ENCODE measurements at regions not wholly inside any gene's neighbourhood (a gene's known extent, or its start where the extent isn't known, plus 50 kb on each side); places are given as distances from the start of the nearest gene placed in this dataset.
"Not testable (repeated sequence)": the region's sequence is repeated elsewhere in the genome, so short reads cannot be mapped to it uniquely, and the experiment has no call there.

- DNase-seq: no peak
Measured at GRCh38 chr3:152196782-152197181, 71.9 kb upstream of the MBNL1 start.

GRCh38 chr3:152197451-152197850 is 71.3 kb upstream of the MBNL1 start:
- no peak for DNase-seq

GRCh38 chr3:152197937-152198336 is 70.8 kb upstream of the MBNL1 start:
- no peak for DNase-seq

- DNase-seq: peak in 1 of 14 donors; percentile 5
Measured at GRCh38 chr3:152198665-152199064, 70.1 kb upstream of the MBNL1 start.

GRCh38 chr3:152199102-152199840 is 69.5 kb upstream of the MBNL1 start:
- DNase-seq: no peak

GRCh38 chr3:152200476-152201420 is 68.0 kb upstream of the MBNL1 start:
- DNase-seq: no peak

GRCh38 chr3:152202976-152203626 is 65.6 kb upstream of the MBNL1 start:
- no peak for DNase-seq

- DNase-seq: no peak
Measured at GRCh38 chr3:152203652-152204051, 65.1 kb upstream of the MBNL1 start.

GRCh38 chr3:152204218-152204617 is 64.5 kb upstream of the MBNL1 start:
- no peak for DNase-seq

GRCh38 chr3:152205097-152205593 is 63.6 kb upstream of the MBNL1 start:
- DNase-seq: no peak

- no peak for DNase-seq
Measured at GRCh38 chr3:152206243-152206760, 62.4 kb upstream of the MBNL1 start.

- no peak for DNase-seq
Measured at GRCh38 chr3:152208439-152208838, 60.3 kb upstream of the MBNL1 start.

- DNase-seq: no peak
Measured at GRCh38 chr3:152209060-152209459, 59.7 kb upstream of the MBNL1 start.

GRCh38 chr3:152209776-152210175 is 59.0 kb upstream of the MBNL1 start:
- DNase-seq: no peak

- no peak for DNase-seq
Measured at GRCh38 chr3:152210697-152211096, 58.0 kb upstream of the MBNL1 start.

- no peak for DNase-seq
Measured at GRCh38 chr3:152211655-152212054, 57.1 kb upstream of the MBNL1 start.

GRCh38 chr3:152213203-152213602 is 55.5 kb upstream of the MBNL1 start:
- DNase-seq: no peak

GRCh38 chr3:152213938-152214337 is 54.8 kb upstream of the MBNL1 start:
- no peak for DNase-seq

GRCh38 chr3:152216960-152217865 is 51.5 kb upstream of the MBNL1 start:
- not testable (repeated sequence) for DNase-seq

GRCh38 chr3:152218602-152219001 is 50.1 kb upstream of the MBNL1 start:
- no peak for DNase-seq
